Neural cell (in vitro differentiated cells): ENCODE measurements at regions not wholly inside any gene's neighbourhood (a gene's known extent, or its start where the extent isn't known, plus 50 kb on each side); places are given as distances from the start of the nearest gene placed in this dataset.

Experiments used
- H2AFZ ChIP-seq: fragments of 200-600, 300-800 bp; sonication (generic), shearing (Covaris generic); 2 replicates; pipeline ENCODE4 v1.6.0; 2014; ENCODE audit warnings: low read depth, mild to moderate bottlenecking, antibody characterized with exemption, low read length, moderate library complexity
- H3F3A ChIP-seq: fragments of 200-600 bp; shearing (Covaris generic); 2 replicates; pipeline ENCODE4 v1.6.1; 2016; ENCODE audit warnings: mild to moderate bottlenecking, moderate library complexity, mixed read lengths, antibody characterized with exemption, low read length; ENCODE audit not compliant: insufficient read depth, poor library complexity, severe bottlenecking
- H3K27ac ChIP-seq: fragments of 200-600, 300-800 bp; sonication (generic), shearing (Covaris generic); 2 replicates; pipeline ENCODE4 v1.5.1; 2014; ENCODE audit warnings: mild to moderate bottlenecking, low read length, moderate library complexity
- H3K27me3 ChIP-seq: fragments of 300-800, 200-600 bp; sonication (generic), shearing (Covaris generic); 2 replicates; pipeline ENCODE4 v1.6.0; 2014; ENCODE audit warnings: mild to moderate bottlenecking, low read depth, low read length, moderate library complexity; ENCODE audit not compliant: insufficient read depth
- H3K36me3 ChIP-seq: fragments of 300-800, 200-600 bp; sonication (generic), shearing (Covaris generic); 2 replicates; pipeline ENCODE4 v1.5.1; 2014; ENCODE audit warnings: mild to moderate bottlenecking, antibody characterized with exemption, low read length, moderate library complexity; ENCODE audit not compliant: insufficient read depth
- H3K4me2 ChIP-seq: fragments of 300-800, 200-600 bp; sonication (generic), shearing (Covaris generic); 2 replicates; pipeline ENCODE4 v1.6.0; 2014; ENCODE audit warnings: mild to moderate bottlenecking, low read length
- H3K4me3 ChIP-seq: fragments of 300-800, 200-600 bp; sonication (generic), shearing (Covaris generic); 2 replicates; pipeline ENCODE4 v1.5.1; 2014; ENCODE audit warnings: mild to moderate bottlenecking, low read length, moderate library complexity
- H3K79me2 ChIP-seq: fragments of 200-600 bp; shearing (Covaris generic); replicated peaks from 2 replicates; pipeline ENCODE4 v1.6.0; 2014; ENCODE audit warnings: mild to moderate bottlenecking, low read length, moderate library complexity; ENCODE audit not compliant: insufficient read depth
- H3K9ac ChIP-seq: fragments of 300-800, 200-600 bp; sonication (generic), shearing (Covaris generic); 2 replicates; pipeline ENCODE4 v1.6.1; 2016; ENCODE audit warnings: mild to moderate bottlenecking, low read length, mixed read lengths
- H3K9me2 ChIP-seq: fragments of 200-600 bp; shearing (Covaris generic); 2 replicates; pipeline ENCODE4 v1.6.1; 2016; ENCODE audit warnings: mild to moderate bottlenecking, low read length, mixed read lengths; ENCODE audit not compliant: insufficient read depth
- H3K9me3 ChIP-seq: fragments of 200-600, 300-800 bp; sonication (generic), shearing (Covaris generic); 2 replicates; pipeline ENCODE4 v1.6.1; 2016; ENCODE audit warnings: mild to moderate bottlenecking, mixed run types, low read length, moderate library complexity, mixed read lengths
- H4K20me1 ChIP-seq: fragments of 200-600 bp; shearing (Covaris generic); 2 replicates; pipeline ENCODE4 v1.6.1; 2016; ENCODE audit warnings: mild to moderate bottlenecking, mixed run types; ENCODE audit not compliant: insufficient read depth
- CTCF ChIP-seq: fragments of 450-650 bp; IDR thresholded peaks from 2 replicates; pipeline ENCODE4 v1.5.1; 2014; ENCODE audit warnings: antibody characterized with exemption, mild to moderate bottlenecking, moderate library complexity; ENCODE audit not compliant: poor library complexity, severe bottlenecking
- EP300 ChIP-seq: fragments of 450-650 bp; conservative IDR thresholded peaks from 2 replicates; pipeline ENCODE4 v1.6.1; 2014; ENCODE audit warnings: antibody characterized with exemption, mild to moderate bottlenecking, moderate library complexity; ENCODE audit not compliant: poor library complexity, severe bottlenecking
- EZH2 ChIP-seq: fragments of 200-600, 300-800 bp; shearing (Covaris generic), sonication (generic); IDR thresholded peaks from 2 replicates; pipeline ENCODE4 v1.6.1; 2014; ENCODE audit warnings: antibody characterized with exemption, low read length, borderline replicate concordance, mild to moderate bottlenecking; ENCODE audit not compliant: insufficient read depth, poor library complexity, severe bottlenecking
- MXI1 ChIP-seq: fragments of 450-650 bp; conservative IDR thresholded peaks from 2 replicates; pipeline ENCODE4 v1.6.1; 2014; ENCODE audit warnings: antibody characterized with exemption, mild to moderate bottlenecking; ENCODE audit not compliant: poor library complexity, severe bottlenecking
- POLR2AphosphoS5 ChIP-seq: IDR thresholded peaks from 2 replicates; pipeline ENCODE4 v1.6.1; 2012
- RAD21 ChIP-seq: fragments of 450-650 bp; conservative IDR thresholded peaks from 2 replicates; pipeline ENCODE4 v1.6.1; 2014; ENCODE audit warnings: antibody characterized with exemption, mild to moderate bottlenecking, moderate library complexity
- SMC3 ChIP-seq: fragments of 450-650 bp; conservative IDR thresholded peaks from 2 replicates; pipeline ENCODE4 v1.6.1; 2014; ENCODE audit warnings: antibody characterized with exemption, mild to moderate bottlenecking, moderate library complexity; ENCODE audit not compliant: poor library complexity
- TAF1 ChIP-seq: IDR thresholded peaks from 2 replicates; pipeline ENCODE4 v1.6.1; 2012; ENCODE audit warnings: low read depth
- TF ChIP-seq, protein P1 (sequence below): IDR thresholded peaks from 2 replicates; pipeline ENCODE4 v1.6.1; 2012; ENCODE audit warnings: borderline replicate concordance

DNA sequence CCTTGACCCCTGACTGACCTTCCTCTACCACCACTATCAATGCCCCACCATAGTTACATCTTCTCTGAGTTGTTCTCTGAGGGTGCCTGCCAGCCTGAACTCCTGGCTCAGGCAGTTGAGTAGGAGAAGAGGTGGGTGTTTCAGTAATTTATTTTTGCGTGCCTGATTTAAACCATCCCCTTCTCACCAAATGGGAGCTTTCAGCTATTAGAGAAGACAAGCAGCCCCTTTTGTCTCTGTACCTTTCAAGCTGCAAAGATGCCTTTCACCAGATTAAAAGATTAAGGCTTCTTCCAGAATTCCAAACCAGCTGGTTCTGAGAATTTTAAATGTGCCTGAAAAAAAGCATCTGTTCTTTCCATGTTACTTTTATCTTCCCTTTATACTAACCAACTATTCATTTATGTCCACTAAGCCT is 223.8 kb downstream of the FAM76B start:
- Histone ChIP-seq H3F3A (no peaks in the 10 kb centered on the region), H3K9me2 (no peaks in the 10 kb centered on the region), H3K9me3 (no peaks in the 10 kb centered on the region), H3K36me3 (no peaks in the 10 kb centered on the region), H3K4me3 (no peak overlapping the region), H3K27me3 (no peaks in the 10 kb centered on the region), H3K9ac (no peak overlapping the region), H3K4me2 (no peak overlapping the region), H2AFZ (no peak overlapping the region), H4K20me1 (no peaks in the 10 kb centered on the region), H3K79me2 (no peaks in the 10 kb centered on the region), H3K27ac (no peak overlapping the region)
- TF ChIP-seq CTCF (no peak), TAF1 (no peak), EZH2 (no peak), POLR2AphosphoS5 (no peak), MXI1 (no peak), SMC3 (no peak)
- TF ChIP-seq, protein P1, sequence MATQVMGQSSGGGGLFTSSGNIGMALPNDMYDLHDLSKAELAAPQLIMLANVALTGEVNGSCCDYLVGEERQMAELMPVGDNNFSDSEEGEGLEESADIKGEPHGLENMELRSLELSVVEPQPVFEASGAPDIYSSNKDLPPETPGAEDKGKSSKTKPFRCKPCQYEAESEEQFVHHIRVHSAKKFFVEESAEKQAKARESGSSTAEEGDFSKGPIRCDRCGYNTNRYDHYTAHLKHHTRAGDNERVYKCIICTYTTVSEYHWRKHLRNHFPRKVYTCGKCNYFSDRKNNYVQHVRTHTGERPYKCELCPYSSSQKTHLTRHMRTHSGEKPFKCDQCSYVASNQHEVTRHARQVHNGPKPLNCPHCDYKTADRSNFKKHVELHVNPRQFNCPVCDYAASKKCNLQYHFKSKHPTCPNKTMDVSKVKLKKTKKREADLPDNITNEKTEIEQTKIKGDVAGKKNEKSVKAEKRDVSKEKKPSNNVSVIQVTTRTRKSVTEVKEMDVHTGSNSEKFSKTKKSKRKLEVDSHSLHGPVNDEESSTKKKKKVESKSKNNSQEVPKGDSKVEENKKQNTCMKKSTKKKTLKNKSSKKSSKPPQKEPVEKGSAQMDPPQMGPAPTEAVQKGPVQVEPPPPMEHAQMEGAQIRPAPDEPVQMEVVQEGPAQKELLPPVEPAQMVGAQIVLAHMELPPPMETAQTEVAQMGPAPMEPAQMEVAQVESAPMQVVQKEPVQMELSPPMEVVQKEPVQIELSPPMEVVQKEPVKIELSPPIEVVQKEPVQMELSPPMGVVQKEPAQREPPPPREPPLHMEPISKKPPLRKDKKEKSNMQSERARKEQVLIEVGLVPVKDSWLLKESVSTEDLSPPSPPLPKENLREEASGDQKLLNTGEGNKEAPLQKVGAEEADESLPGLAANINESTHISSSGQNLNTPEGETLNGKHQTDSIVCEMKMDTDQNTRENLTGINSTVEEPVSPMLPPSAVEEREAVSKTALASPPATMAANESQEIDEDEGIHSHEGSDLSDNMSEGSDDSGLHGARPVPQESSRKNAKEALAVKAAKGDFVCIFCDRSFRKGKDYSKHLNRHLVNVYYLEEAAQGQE = no peak

- Histone ChIP-seq H3K27ac (no peak overlapping the region), H3F3A (no peaks in the 10 kb centered on the region), H3K79me2 (no peaks in the 10 kb centered on the region), H2AFZ (no peak overlapping the region), H3K4me3 (no peak overlapping the region), H4K20me1 (no peaks in the 10 kb centered on the region), H3K4me2 (no peak overlapping the region), H3K9me3 (no peaks in the 10 kb centered on the region), H3K9me2 (no peaks in the 10 kb centered on the region), H3K27me3 (no peaks in the 10 kb centered on the region), H3K36me3 (no peaks in the 10 kb centered on the region), H3K9ac (no peak overlapping the region)
- TF ChIP-seq POLR2AphosphoS5 (no peak), SMC3 (no peak), TAF1 (no peak), RAD21 (no peak)
Observed at GRCh38 chr11:95563859-95564258, 225.7 kb downstream of the FAM76B start.

- H3K79me2 ChIP-seq = no peaks in the 10 kb centered on the region
- peaks cover 6% of the 10 kb centered on the region for H3K27me3 ChIP-seq
- H3K36me3 ChIP-seq = no peaks in the 10 kb centered on the region
- no peaks in the 10 kb centered on the region for H3F3A ChIP-seq
- no peak overlapping the region for H3K4me3 ChIP-seq
- no peak for TF ChIP-seq CTCF
- TF ChIP-seq TAF1 = no peak
- TF ChIP-seq RAD21 = no peak
- no peak for TF ChIP-seq EP300
- no peak for TF ChIP-seq EZH2
- TF ChIP-seq, protein P1 = no peak
- no peak for TF ChIP-seq POLR2AphosphoS5
- H3K27ac ChIP-seq = no peak overlapping the region
- no peak overlapping the region for H3K9ac ChIP-seq
- H3K9me2 ChIP-seq = no peaks in the 10 kb centered on the region
- H3K4me2 ChIP-seq = no peak overlapping the region
- no peaks in the 10 kb centered on the region for H3K9me3 ChIP-seq
- no peaks in the 10 kb centered on the region for H4K20me1 ChIP-seq
- no peak overlapping the region for H2AFZ ChIP-seq
Observed at GRCh38 chr11:95563173-95563572, 226.4 kb downstream of the FAM76B start.
